Left ventricle myocardium inferior (tissue), 1 donor: ENCODE measurements at regions not wholly inside any gene's neighbourhood (a gene's known extent, or its start where the extent isn't known, plus 50 kb on each side); places are given as distances from the start of the nearest gene placed in this dataset.

ENCODE experiments used
- DNase-seq: peaks from one replicate; pipeline ENCODE4 v3.0.0-alpha.2; 2020
- H3K27ac ChIP-seq: fragments of 200-600 bp; replicated peaks from 2 replicates; pipeline ENCODE4 v1.8.0; 2021
- H3K27me3 ChIP-seq: fragments of 200-600 bp; 2 replicates; pipeline ENCODE4 v1.8.0; 2021; ENCODE audit warnings: low read depth
- H3K36me3 ChIP-seq: fragments of 200-600 bp; 2 replicates; pipeline ENCODE4 v1.8.0; 2021
- H3K4me1 ChIP-seq: fragments of 200-600 bp; 2 replicates; pipeline ENCODE4 v1.8.0; 2021
- H3K4me3 ChIP-seq: fragments of 200-600 bp; 2 replicates; pipeline ENCODE4 v1.8.0; 2021; ENCODE audit warnings: mild to moderate bottlenecking, moderate library complexity
- H3K9me3 ChIP-seq: fragments of 200-600 bp; replicated peaks from 2 replicates; pipeline ENCODE4 v1.8.0; 2021
- CTCF ChIP-seq: fragments of 200-600 bp; IDR thresholded peaks from 2 replicates; pipeline ENCODE4 v1.8.0; 2021; ENCODE audit warnings: antibody characterized with exemption, mild to moderate bottlenecking, borderline replicate concordance
- intact Hi-C: fragments of 100-400 bp; cut with micrococcal nuclease; formaldehyde crosslinking; loops from one replicate; pipeline ENCODE4 v1.11.0; 2022
- donor health status: DM: no; HTN: yes; CAD: no; lungs with severe emphysema.

- Histone ChIP-seq H3K9me3 (peaks cover 19% of the 10 kb centered on the region), H3K27ac (peak overlapping the region; percentile 29), H3K4me3 (no peak overlapping the region), H3K36me3 (no peaks in the 10 kb centered on the region), H3K4me1 (no peaks in the 10 kb centered on the region), H3K27me3 (no peaks in the 10 kb centered on the region)
- intact Hi-C loops: no loop called here
- no peak for TF ChIP-seq CTCF
- DNase-seq: no peak
These were observed 711.8 kb upstream of the MAP3K7 start for GRCh38 chr6:91298543-91299145.

GRCh38 chr6:91293395-91293794 lies 706.5 kb upstream of the MAP3K7 start:
- no peak for DNase-seq
- Histone ChIP-seq H3K36me3 (no peaks in the 10 kb centered on the region), H3K9me3 (peaks cover 15% of the 10 kb centered on the region), H3K27ac (no peak overlapping the region), H3K4me1 (no peaks in the 10 kb centered on the region), H3K27me3 (no peaks in the 10 kb centered on the region), H3K4me3 (no peak overlapping the region)
- no peak for TF ChIP-seq CTCF
- intact Hi-C loops: no loop called here

- Histone ChIP-seq H3K36me3 (no peaks in the 10 kb centered on the region), H3K4me3 (no peak overlapping the region), H3K27me3 (no peaks in the 10 kb centered on the region), H3K4me1 (no peaks in the 10 kb centered on the region), H3K27ac (no peak overlapping the region), H3K9me3 (no peaks in the 10 kb centered on the region)
- no peak for TF ChIP-seq CTCF
- intact Hi-C loops: no loop called here
- no peak for DNase-seq
These were observed 704.2 kb upstream of the MAP3K7 start for GRCh38 chr6:91291071-91291470.

- no peak for DNase-seq
- no peaks in the 10 kb centered on the region for H3K27me3 ChIP-seq
- no peaks in the 10 kb centered on the region for H3K36me3 ChIP-seq
- intact Hi-C loops: no loop called here
- TF ChIP-seq CTCF: no peak
- no peaks in the 10 kb centered on the region for H3K4me1 ChIP-seq
- H3K4me3 ChIP-seq: no peak overlapping the region
- H3K9me3 ChIP-seq: no peaks in the 10 kb centered on the region
- no peak overlapping the region for H3K27ac ChIP-seq
These were observed 701.9 kb upstream of the MAP3K7 start for GRCh38 chr6:91288741-91289140.

- Histone ChIP-seq H3K27me3 (no peaks in the 10 kb centered on the region), H3K9me3 (no peaks in the 10 kb centered on the region), H3K4me3 (no peak overlapping the region), H3K36me3 (no peaks in the 10 kb centered on the region), H3K4me1 (no peaks in the 10 kb centered on the region), H3K27ac (no peak overlapping the region)
- no peak for DNase-seq
- no peak for TF ChIP-seq CTCF
- intact Hi-C loops: no loop called here
These were observed 695.0 kb upstream of the MAP3K7 start for GRCh38 chr6:91281901-91282300.

GRCh38 chr6:91280494-91280830 lies 693.6 kb upstream of the MAP3K7 start:
- Histone ChIP-seq H3K27me3 (no peaks in the 10 kb centered on the region), H3K27ac (no peak overlapping the region), H3K9me3 (no peaks in the 10 kb centered on the region), H3K4me1 (no peaks in the 10 kb centered on the region), H3K36me3 (no peaks in the 10 kb centered on the region), H3K4me3 (no peak overlapping the region)
- no peak for DNase-seq
- intact Hi-C loops: no loop called here
- TF ChIP-seq CTCF: no peak
